Endothelial cell of umbilical vein (primary cell): ENCODE measurements at regions not wholly inside any gene's neighbourhood (a gene's known extent, or its start where the extent isn't known, plus 50 kb on each side); places are given as distances from the start of the nearest gene placed in this dataset.

ENCODE experiments used
- BruUV-seq: library from RNA; stranded (reverse); fragments of 400-500 nt; replicated peaks from 2 replicates; lab custom pipeline; 2021; lab: Mats Ljungman, UMichigan
- CTCF ChIA-PET: fragments of 300-600, 350-600 bp; sonication (Branson Sonifier 250); formaldehyde crosslinking; loops from one replicate; lab custom pipeline; 2021; ENCODE audit warnings: antibody characterized with exemption, inconsistent platforms; lab: Charles Lee
- POLR2A ChIA-PET: fragments of 300-600, 350-600 bp; sonication (Branson Sonifier 250); formaldehyde crosslinking; loops from one replicate; lab custom pipeline; 2021; ENCODE audit warnings: antibody characterized with exemption, inconsistent platforms; lab: Charles Lee
- DNase-seq: peaks from one replicate; pipeline ENCODE4 v3.0.0-alpha.2; 2011; ENCODE audit warnings: low read depth, low spot score
- FAIRE-seq: peaks from 2 replicates; lab custom pipeline; 2011; peaks lifted over from hg19 to GRCh38; lab: Jason Lieb, UNC
- H2AFZ ChIP-seq: 2 replicates; pipeline ENCODE4 v1.6.0; 2012; ENCODE audit warnings: low read depth, low read length, control low read depth, inconsistent platforms
- H3K27ac ChIP-seq: 2 replicates; pipeline ENCODE4 v1.5.1; 2011; ENCODE audit warnings: low read depth, mild to moderate bottlenecking, control low read depth, low read length, moderate library complexity; ENCODE audit not compliant: insufficient read depth
- H3K27me3 ChIP-seq, 2 experiments: 2 replicates each; pipeline versions ENCODE4 v1.6.0 to v1.6.1; 2011; ENCODE audit warnings: low read length in 2 of 2, mixed read lengths in 1 of 2; ENCODE audit not compliant: control insufficient read depth in 2 of 2, insufficient read depth in 2 of 2
- H3K36me3 ChIP-seq, 2 experiments: 2 replicates in 1 of 2; 3 replicates in 1 of 2; pipeline ENCODE4 v1.5.1; 2011; ENCODE audit warnings: low read length in 2 of 2, mild to moderate bottlenecking in 1 of 2, moderate library complexity in 1 of 2; ENCODE audit not compliant: control insufficient read depth in 2 of 2, insufficient read depth in 2 of 2; ENCODE audit errors: extremely low read depth in 1 of 2
- H3K4me1 ChIP-seq: 3 replicates; pipeline ENCODE4 v1.5.1; 2011; ENCODE audit warnings: mild to moderate bottlenecking, low read length; ENCODE audit not compliant: control insufficient read depth, insufficient read depth; ENCODE audit errors: extremely low read depth
- H3K4me2 ChIP-seq: 2 replicates; pipeline ENCODE4 v1.6.1; 2011; ENCODE audit warnings: low read length, control low read depth, mixed read lengths; ENCODE audit not compliant: insufficient read depth
- H3K4me3 ChIP-seq, 3 experiments: fragments of 200-600 bp in 1 of 3; sonication (generic), shearing (Covaris generic) in 1 of 3; replicated peaks in 1 of 3; 2 replicates each; pipeline ENCODE4 v1.5.1; 2011 to 2016; ENCODE audit warnings: control low read depth in 3 of 3, low read length in 3 of 3, mild to moderate bottlenecking in 2 of 3, inconsistent platforms in 1 of 3, low read depth in 1 of 3, moderate library complexity in 1 of 3; ENCODE audit not compliant: insufficient read depth in 1 of 3
- H3K79me2 ChIP-seq: 2 replicates; pipeline ENCODE4 v1.6.0; 2012; ENCODE audit warnings: low read length, inconsistent platforms; ENCODE audit not compliant: control insufficient read depth, insufficient read depth
- H3K9ac ChIP-seq: replicated peaks from 2 replicates; pipeline ENCODE3; 2011; ENCODE audit warnings: low read length, control low read depth; ENCODE audit not compliant: insufficient read depth; ENCODE audit errors: extremely low read depth
- H3K9me1 ChIP-seq: replicated peaks from 3 replicates; pipeline ENCODE4 v1.6.0; 2011; ENCODE audit warnings: mild to moderate bottlenecking, low read length; ENCODE audit not compliant: control insufficient read depth, insufficient read depth; ENCODE audit errors: extremely low read depth
- H3K9me3 ChIP-seq: replicated peaks from 2 replicates; pipeline ENCODE4 v1.5.1; 2012; ENCODE audit warnings: low read length, inconsistent platforms; ENCODE audit not compliant: control insufficient read depth, insufficient read depth
- H4K20me1 ChIP-seq: replicated peaks from 2 replicates; pipeline ENCODE3; 2011; ENCODE audit warnings: mild to moderate bottlenecking, low read length; ENCODE audit not compliant: control insufficient read depth, insufficient read depth; ENCODE audit errors: extremely low read depth
- EZH2 ChIP-seq: IDR thresholded peaks from 2 replicates; pipeline ENCODE4 v1.6.1; 2012; ENCODE audit warnings: borderline replicate concordance, low read depth, mild to moderate bottlenecking, moderate library complexity, low read length, inconsistent platforms; ENCODE audit not compliant: severe bottlenecking
- FOS ChIP-seq: IDR thresholded peaks from 2 replicates; pipeline ENCODE4 v1.6.1; 2011; ENCODE audit warnings: mild to moderate bottlenecking, low read length, moderate library complexity, borderline replicate concordance; ENCODE audit not compliant: insufficient read depth
- GATA2 ChIP-seq: IDR thresholded peaks from 2 replicates; pipeline ENCODE4 v1.7.0; 2011; ENCODE audit warnings: low read depth, mild to moderate bottlenecking, moderate library complexity, mixed read lengths, low read length; ENCODE audit not compliant: insufficient read length, insufficient read depth
- JUN ChIP-seq: IDR thresholded peaks from 2 replicates; pipeline ENCODE4 v1.6.1; 2011; ENCODE audit warnings: borderline replicate concordance, low read depth; ENCODE audit not compliant: insufficient read length, insufficient read depth
- MYC ChIP-seq: IDR thresholded peaks from one replicate; pipeline ENCODE4 v1.6.1; 2011; ENCODE audit warnings: mild to moderate bottlenecking, low read depth, low read length
- POLR2A ChIP-seq: IDR thresholded peaks from 2 replicates; pipeline ENCODE4 v1.6.1; 2012; ENCODE audit warnings: low read depth, mild to moderate bottlenecking, control low read depth, low read length
- POLR2AphosphoS5 ChIP-seq: IDR thresholded peaks from 2 replicates; pipeline ENCODE4 v1.6.1; 2012; ENCODE audit warnings: low read depth, mild to moderate bottlenecking, control low read depth, low read length, moderate library complexity; ENCODE audit not compliant: insufficient read depth
- dilution Hi-C: fragments of 300-500 bp; cut with MboI; formaldehyde crosslinking; loops from one replicate; pipeline ENCODE4 v1.15.0; 2019; ENCODE audit warnings: low sequenced_read_pairs; ENCODE audit not compliant: extremely low pct_ligation_motif_present
- intact Hi-C: fragments of 100-400 bp; cut with micrococcal nuclease; formaldehyde crosslinking; loops from one replicate; pipeline ENCODE4 v1.10.0; 2022
- TF ChIP-seq, protein P1 (sequence below), 2 donors: IDR thresholded peaks; 1 replicate in 1 of 2; 2 replicates in 1 of 2; pipeline ENCODE4 v1.5.1; 2011; ENCODE audit warnings: low read length in 2 of 2, mild to moderate bottlenecking in 2 of 2, moderate library complexity in 2 of 2, control low read depth in 1 of 2, inconsistent platforms in 1 of 2, low read depth in 1 of 2; ENCODE audit not compliant: insufficient read depth in 1 of 2; ENCODE audit errors: extremely low read depth in 1 of 2
- TF ChIP-seq, protein P2 (sequence below): IDR thresholded peaks from 2 replicates; pipeline ENCODE4 v1.6.1; 2011; ENCODE audit not compliant: insufficient read depth, insufficient read length

DNA sequence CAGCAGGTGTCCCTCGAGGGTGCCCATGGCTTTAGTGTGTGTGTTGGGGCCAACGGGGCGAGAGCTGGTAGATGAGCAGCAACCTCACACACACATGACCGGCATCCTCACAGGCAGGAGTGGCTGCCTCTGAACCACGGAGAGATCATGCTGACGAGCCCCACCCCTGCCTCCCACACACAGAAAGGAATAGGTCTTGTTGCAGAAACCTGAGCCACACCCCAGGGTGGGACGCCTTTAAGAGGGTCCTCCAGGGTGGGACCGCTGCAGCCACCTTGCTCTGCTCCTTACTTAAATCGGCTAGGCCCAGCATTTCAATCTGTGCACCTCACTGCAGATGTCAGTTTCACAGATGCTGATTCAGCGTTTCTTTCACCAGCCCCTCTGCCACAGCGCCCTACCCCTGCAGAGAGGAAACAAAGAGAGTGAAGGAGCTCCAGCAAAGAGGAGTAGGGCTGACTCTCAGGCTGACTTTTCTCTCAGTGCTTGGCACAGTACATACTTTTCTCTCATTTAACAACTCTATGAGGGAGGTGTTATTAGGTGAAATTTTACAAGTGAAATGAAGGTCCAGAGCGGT is 61.2 kb upstream of the EPHB3 start:
- POLR2A ChIA-PET = no interaction called here
- peaks cover 5 to 23% of the 10 kb centered on the region in 2 experiments for H3K27me3 ChIP-seq
- no peak overlapping the region for H3K27ac ChIP-seq
- H3K4me3 ChIP-seq = no peak overlapping the region
- H3K79me2 ChIP-seq = no peaks in the 10 kb centered on the region
- no peaks in the 10 kb centered on the region for H3K9me1 ChIP-seq
- no TSS peak for BruUV-seq
- intact Hi-C loops (no loop called here), dilution Hi-C loops (no loop called here)
- H3K9ac ChIP-seq = no peak overlapping the region
- TF ChIP-seq POLR2AphosphoS5 = no peak
- no peak for TF ChIP-seq POLR2A
- TF ChIP-seq FOS = no peak
- no peak for TF ChIP-seq GATA2
- no peak for TF ChIP-seq JUN
- TF ChIP-seq MYC = no peak
- TF ChIP-seq, protein P1, sequence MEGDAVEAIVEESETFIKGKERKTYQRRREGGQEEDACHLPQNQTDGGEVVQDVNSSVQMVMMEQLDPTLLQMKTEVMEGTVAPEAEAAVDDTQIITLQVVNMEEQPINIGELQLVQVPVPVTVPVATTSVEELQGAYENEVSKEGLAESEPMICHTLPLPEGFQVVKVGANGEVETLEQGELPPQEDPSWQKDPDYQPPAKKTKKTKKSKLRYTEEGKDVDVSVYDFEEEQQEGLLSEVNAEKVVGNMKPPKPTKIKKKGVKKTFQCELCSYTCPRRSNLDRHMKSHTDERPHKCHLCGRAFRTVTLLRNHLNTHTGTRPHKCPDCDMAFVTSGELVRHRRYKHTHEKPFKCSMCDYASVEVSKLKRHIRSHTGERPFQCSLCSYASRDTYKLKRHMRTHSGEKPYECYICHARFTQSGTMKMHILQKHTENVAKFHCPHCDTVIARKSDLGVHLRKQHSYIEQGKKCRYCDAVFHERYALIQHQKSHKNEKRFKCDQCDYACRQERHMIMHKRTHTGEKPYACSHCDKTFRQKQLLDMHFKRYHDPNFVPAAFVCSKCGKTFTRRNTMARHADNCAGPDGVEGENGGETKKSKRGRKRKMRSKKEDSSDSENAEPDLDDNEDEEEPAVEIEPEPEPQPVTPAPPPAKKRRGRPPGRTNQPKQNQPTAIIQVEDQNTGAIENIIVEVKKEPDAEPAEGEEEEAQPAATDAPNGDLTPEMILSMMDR (IDR thresholded peaks at IDR 0.05; ENCODE audit: extremely low read depth in 1 of 2, insufficient read depth in 1 of 2, low read depth in 1 of 2, low read length in 2 of 2) = no peak
- TF ChIP-seq, protein P2, sequence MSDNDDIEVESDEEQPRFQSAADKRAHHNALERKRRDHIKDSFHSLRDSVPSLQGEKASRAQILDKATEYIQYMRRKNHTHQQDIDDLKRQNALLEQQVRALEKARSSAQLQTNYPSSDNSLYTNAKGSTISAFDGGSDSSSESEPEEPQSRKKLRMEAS = no peak
- TF ChIP-seq EZH2 = no peak
- no peaks in the 10 kb centered on the region for H3K36me3 ChIP-seq
- no peak overlapping the region for H3K4me2 ChIP-seq
- no peak for DNase-seq
- CTCF ChIA-PET = interaction anchor here (1.1 to 2.7 kb wide), 2 partner anchors 13 to 82 kb away, joined by 3 to 17 read pairs; no protein-coding TSS in a partner anchor
- H3K4me1 ChIP-seq = no peaks in the 10 kb centered on the region
- no peaks in the 10 kb centered on the region for H3K9me3 ChIP-seq
- H4K20me1 ChIP-seq = no peaks in the 10 kb centered on the region
- no peak for FAIRE-seq
- no peak overlapping the region for H2AFZ ChIP-seq
